ENCODE measurements at regions not wholly inside any gene's neighbourhood (a gene's known extent, or its start where the extent isn't known, plus 50 kb on each side); places are given as distances from the start of the nearest gene placed in this dataset.
"Not testable (repeated sequence)": the region's sequence is repeated elsewhere in the genome, so short reads cannot be mapped to it uniquely, and the experiment has no call there.

DNA sequence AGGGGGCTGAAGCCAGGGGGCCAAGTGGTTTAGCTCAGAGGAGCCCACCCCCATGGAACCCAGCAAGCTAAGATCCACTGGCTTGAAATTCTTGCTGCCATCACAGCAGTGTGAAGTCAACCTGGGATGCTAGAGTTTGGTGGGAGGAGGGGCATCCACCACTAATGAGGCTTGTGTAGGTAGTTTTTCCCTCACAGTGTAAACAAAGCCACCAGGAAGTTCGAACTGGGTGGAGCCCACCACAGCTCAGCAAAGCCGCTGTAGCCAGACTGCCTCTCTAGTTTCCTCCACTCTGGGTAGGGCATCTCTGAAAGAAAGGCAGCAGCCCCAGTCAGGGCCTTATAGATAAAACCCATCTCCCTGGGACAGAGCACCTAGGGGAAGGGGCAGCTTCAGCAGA lies 187.4 kb upstream of the CENPE start:
- H3K27ac Mint-ChIP-seq; H3K4me3 ChIP-seq (ENCODE audit: control extremely low read depth in 1 of 5, extremely low read depth in 1 of 5, insufficient read depth in 1 of 5, low read depth in 2 of 5, low read length in 4 of 5); DNase-seq; H2AFZ ChIP-seq (ENCODE audit: insufficient read depth, low read depth, low read length, poor library complexity, severe bottlenecking); H3K4me3 Mint-ChIP-seq; H3K4me2 ChIP-seq (replicated peaks; ENCODE audit: low read depth, low read length, poor library complexity, severe bottlenecking); intact Hi-C loops (cut with micrococcal nuclease); H3K9ac ChIP-seq (ENCODE audit: low read length); H3K27me3 Mint-ChIP-seq; H3K4me1 Mint-ChIP-seq; POLR2A ChIA-PET; H3K27me3 ChIP-seq (replicated peaks in 1 of 4; ENCODE audit: control extremely low read depth in 1 of 4, control insufficient read depth in 3 of 4, insufficient read depth in 4 of 4, low read length in 3 of 4); H4K20me1 ChIP-seq (ENCODE audit: control insufficient read depth, insufficient read depth, low read length, poor library complexity, severe bottlenecking); H3K27ac ChIP-seq (ENCODE audit: low read length in 2 of 2); CTCF ChIA-PET; ATAC-seq (ENCODE audit: low read depth); H3K9me3 ChIP-seq (ENCODE audit: control extremely low read depth in 1 of 3, control insufficient read depth in 2 of 3, insufficient read depth in 1 of 3, low read length in 2 of 3); H3K4me1 ChIP-seq (ENCODE audit: control insufficient read depth in 2 of 2, insufficient read depth in 2 of 2, low read length in 2 of 2); H3K36me3 ChIP-seq (replicated peaks in 1 of 2; ENCODE audit: control extremely low read depth in 1 of 2, control insufficient read depth in 1 of 2, extremely low read depth in 1 of 2, insufficient read depth in 2 of 2, low read length in 1 of 2); H3K79me2 ChIP-seq (ENCODE audit: control insufficient read depth, insufficient read depth, low read length): not testable (repeated sequence)
- 81% methylated on average over 2 of the region's 2 CpGs for WGBS (ENCODE audit: insufficient coverage)
- peaks cover 11% of the 10 kb centered on the region for H3K9me3 Mint-ChIP-seq (ENCODE audit: insufficient read depth)

DNA sequence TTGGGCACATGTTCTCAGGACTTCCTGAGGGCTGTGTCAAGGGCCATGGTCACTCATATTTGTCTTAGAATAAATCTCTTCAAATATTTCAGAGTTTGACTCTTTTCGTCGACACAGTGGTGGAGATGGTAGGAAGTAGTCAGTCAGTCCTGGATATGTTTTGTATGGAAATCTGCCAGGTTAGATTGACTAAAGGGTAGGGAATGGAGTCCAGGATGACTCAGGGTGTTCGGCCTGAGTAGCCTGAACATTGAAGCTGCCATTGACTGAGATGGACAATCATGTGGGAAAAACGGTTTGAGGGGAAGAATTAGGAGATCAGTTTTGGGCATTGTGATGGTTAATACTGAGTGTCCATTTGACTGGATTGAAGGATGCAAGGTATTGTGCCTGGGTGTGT lies 177.1 kb upstream of the CENPE start:
- Histone ChIP-seq H3K27me3 (replicated peaks in 1 of 4; ENCODE audit: control extremely low read depth in 1 of 4, control insufficient read depth in 3 of 4, insufficient read depth in 4 of 4, low read length in 3 of 4) (no peaks in the 10 kb centered on the region), H3K4me1 (ENCODE audit: control insufficient read depth in 2 of 2, insufficient read depth in 2 of 2, low read length in 2 of 2) (no peaks in the 10 kb centered on the region), H3K4me2 (replicated peaks; ENCODE audit: low read depth, low read length, poor library complexity, severe bottlenecking) (no peak overlapping the region), H3K79me2 (ENCODE audit: control insufficient read depth, insufficient read depth, low read length) (no peaks in the 10 kb centered on the region), H3K36me3 (replicated peaks in 1 of 2; ENCODE audit: control extremely low read depth in 1 of 2, control insufficient read depth in 1 of 2, extremely low read depth in 1 of 2, insufficient read depth in 2 of 2, low read length in 1 of 2) (no peaks in the 10 kb centered on the region), H2AFZ (ENCODE audit: insufficient read depth, low read depth, low read length, poor library complexity, severe bottlenecking) (no peak overlapping the region), H3K4me3 (ENCODE audit: control extremely low read depth in 1 of 5, extremely low read depth in 1 of 5, insufficient read depth in 1 of 5, low read depth in 2 of 5, low read length in 4 of 5) (no peak overlapping the region), H3K9ac (ENCODE audit: low read length) (no peak overlapping the region), H3K9me3 (ENCODE audit: control extremely low read depth in 1 of 3, control insufficient read depth in 2 of 3, insufficient read depth in 1 of 3, low read length in 2 of 3) (peaks cover 0 to 6% (median 0%) of the 10 kb centered on the region in 3 donors), H4K20me1 (ENCODE audit: control insufficient read depth, insufficient read depth, low read length, poor library complexity, severe bottlenecking) (no peaks in the 10 kb centered on the region), H3K27ac (ENCODE audit: low read length in 2 of 2) (no peak overlapping the region)
- Mint-ChIP-seq H3K27me3 (no peaks in the 10 kb centered on the region), H3K9me3 (ENCODE audit: insufficient read depth) (no peaks in the 10 kb centered on the region), H3K4me3 (no peak overlapping the region), H3K4me1 (no peaks in the 10 kb centered on the region), H3K27ac (no peak overlapping the region)
- no peak for TF ChIP-seq EZH2 (IDR thresholded peaks at IDR 0.05; ENCODE audit: borderline replicate concordance, insufficient read depth, low read depth, low read length, poor library complexity, severe bottlenecking)
- TF ChIP-seq, protein P1, sequence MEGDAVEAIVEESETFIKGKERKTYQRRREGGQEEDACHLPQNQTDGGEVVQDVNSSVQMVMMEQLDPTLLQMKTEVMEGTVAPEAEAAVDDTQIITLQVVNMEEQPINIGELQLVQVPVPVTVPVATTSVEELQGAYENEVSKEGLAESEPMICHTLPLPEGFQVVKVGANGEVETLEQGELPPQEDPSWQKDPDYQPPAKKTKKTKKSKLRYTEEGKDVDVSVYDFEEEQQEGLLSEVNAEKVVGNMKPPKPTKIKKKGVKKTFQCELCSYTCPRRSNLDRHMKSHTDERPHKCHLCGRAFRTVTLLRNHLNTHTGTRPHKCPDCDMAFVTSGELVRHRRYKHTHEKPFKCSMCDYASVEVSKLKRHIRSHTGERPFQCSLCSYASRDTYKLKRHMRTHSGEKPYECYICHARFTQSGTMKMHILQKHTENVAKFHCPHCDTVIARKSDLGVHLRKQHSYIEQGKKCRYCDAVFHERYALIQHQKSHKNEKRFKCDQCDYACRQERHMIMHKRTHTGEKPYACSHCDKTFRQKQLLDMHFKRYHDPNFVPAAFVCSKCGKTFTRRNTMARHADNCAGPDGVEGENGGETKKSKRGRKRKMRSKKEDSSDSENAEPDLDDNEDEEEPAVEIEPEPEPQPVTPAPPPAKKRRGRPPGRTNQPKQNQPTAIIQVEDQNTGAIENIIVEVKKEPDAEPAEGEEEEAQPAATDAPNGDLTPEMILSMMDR (IDR thresholded peaks at IDR 0.05) = no peak
- CTCF ChIA-PET = no interaction called here
- ATAC-seq (ENCODE audit: low read depth) = no peak
- DNase-seq = no peak
- 86% methylated on average over 4 of the region's 4 CpGs for WGBS (ENCODE audit: insufficient coverage)
- POLR2A ChIA-PET = no interaction called here
- intact Hi-C loops (cut with micrococcal nuclease) = no loop called here

Data from B cell (primary cell).